GM18867 (cell line): ENCODE measurements at regions not wholly inside any gene's neighbourhood (a gene's known extent, or its start where the extent isn't known, plus 50 kb on each side); places are given as distances from the start of the nearest gene placed in this dataset.

ENCODE experiments used
- ATAC-seq: cut with Tn5 transposase; IDR thresholded peaks from one replicate; pipeline ENCODE4 v1.9.1; 2021; ENCODE audit warnings: mild to moderate bottlenecking, moderate library complexity; ENCODE audit not compliant: unreplicated experiment

GRCh38 chr14:101340556-101340955, 220.7 kb upstream of the DIO3 start:
- no peak for ATAC-seq

- ATAC-seq = no peak
Observed at GRCh38 chr14:101347893-101348777, 213.2 kb upstream of the DIO3 start.

- no peak for ATAC-seq
Observed at GRCh38 chr14:101349108-101349507, 212.2 kb upstream of the DIO3 start.

GRCh38 chr14:101350021-101350420, 211.3 kb upstream of the DIO3 start:
- ATAC-seq = no peak

DNA sequence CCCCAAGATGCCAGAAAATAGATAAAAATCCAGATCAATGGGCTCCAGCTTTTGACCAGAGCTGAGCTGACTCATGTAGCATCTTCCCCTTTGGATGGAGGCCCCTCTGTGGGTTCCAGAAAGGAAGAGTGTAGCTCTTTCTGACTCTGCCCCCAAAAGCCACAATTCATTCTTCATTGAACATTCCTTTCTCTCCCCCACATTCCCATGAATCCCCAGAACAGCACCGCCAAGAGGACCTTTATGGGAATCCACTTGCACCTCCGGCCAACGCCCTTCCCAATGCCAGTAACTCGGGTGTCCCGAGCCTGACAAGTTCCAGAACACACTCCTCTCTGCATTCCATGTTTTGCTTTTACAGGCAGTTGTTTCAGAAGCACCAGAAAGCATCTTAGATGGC, 210.6 kb upstream of the DIO3 start:
- ATAC-seq = no peak

DNA sequence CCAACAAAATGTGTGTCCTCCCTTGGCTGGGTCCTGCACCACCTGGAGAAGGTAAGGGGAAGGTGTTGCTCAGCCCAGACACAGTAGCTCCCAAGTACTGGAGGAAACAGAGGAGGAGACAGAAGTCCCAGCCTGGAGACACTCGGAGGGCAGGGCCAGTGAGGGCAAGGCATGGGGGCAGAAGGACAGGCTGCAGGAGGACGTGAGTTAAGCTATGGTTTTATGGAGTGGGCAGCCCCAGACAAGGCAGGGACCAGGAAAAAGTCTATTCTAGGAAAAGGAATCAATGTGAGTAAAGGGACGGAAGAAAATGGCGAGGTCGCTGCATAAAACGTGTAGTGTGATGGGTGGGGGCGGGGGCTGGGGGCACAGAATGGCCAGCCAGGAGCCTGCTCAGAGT, 210.1 kb upstream of the DIO3 start:
- ATAC-seq = no peak

DNA sequence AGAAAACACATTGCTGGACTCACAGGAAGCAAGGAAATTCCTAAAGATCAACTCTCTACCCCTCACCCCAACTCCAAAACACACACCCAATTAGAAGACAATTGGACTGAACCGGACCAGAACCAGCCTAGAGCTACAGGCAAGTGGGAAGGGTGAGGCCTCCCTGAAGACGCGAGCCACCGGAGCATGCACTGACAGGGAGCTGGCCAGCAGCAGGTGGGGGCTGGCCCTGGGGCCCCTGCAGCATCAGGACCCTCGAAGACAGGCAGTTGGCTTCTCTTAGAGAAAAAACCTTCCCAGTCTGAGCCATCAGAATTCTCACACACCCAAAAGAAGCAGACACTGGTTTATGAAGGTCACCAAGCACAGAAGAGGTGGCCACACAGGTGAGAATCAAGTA, 209.5 kb upstream of the DIO3 start:
- no peak for ATAC-seq

DNA sequence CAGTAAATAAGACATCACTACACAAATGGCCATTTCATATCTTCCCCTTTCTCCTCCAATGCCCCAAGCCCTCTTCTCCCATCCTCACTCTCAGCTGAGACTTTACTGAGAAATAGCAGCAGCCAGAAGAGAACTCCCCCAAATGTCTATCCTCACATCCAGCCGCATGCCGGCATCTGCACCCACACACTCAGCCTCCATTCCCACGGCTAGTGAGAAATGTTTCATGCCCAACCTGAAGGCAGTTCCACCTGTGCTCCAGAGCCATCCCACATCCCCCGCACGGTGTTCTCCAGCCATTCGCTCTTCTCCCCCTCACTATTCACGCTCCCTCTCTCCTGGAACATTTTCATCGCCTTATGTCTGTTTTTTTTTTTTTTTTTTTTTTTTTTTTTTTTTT, 208.7 kb upstream of the DIO3 start:
- ATAC-seq = no peak

- ATAC-seq = no peak
Observed at GRCh38 chr14:101353422-101353821, 207.9 kb upstream of the DIO3 start.

GRCh38 chr14:101354726-101355125, 206.6 kb upstream of the DIO3 start:
- no peak for ATAC-seq

- no peak for ATAC-seq
Observed at GRCh38 chr14:101355284-101355683, 206.0 kb upstream of the DIO3 start.

DNA sequence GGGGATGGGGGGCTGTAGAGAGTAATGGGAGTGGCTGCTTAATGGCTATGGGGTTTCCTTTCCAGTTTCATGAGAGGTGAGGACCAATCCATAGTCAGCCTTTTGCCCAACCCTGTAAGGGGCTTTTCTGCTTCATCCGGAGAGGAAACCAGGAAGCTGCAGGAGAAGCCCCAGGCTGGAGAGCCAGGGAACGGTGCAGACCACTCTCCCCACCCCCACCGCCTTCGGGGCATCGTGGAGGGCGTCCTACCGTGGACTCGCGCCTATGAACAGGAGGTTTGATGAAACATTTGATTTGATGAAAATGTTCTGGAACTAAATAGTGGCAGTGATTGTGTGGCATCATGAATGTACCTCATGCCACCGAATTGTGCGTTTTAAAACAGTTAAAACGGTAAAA, 204.3 kb upstream of the DIO3 start:
- ATAC-seq = no peak

DNA sequence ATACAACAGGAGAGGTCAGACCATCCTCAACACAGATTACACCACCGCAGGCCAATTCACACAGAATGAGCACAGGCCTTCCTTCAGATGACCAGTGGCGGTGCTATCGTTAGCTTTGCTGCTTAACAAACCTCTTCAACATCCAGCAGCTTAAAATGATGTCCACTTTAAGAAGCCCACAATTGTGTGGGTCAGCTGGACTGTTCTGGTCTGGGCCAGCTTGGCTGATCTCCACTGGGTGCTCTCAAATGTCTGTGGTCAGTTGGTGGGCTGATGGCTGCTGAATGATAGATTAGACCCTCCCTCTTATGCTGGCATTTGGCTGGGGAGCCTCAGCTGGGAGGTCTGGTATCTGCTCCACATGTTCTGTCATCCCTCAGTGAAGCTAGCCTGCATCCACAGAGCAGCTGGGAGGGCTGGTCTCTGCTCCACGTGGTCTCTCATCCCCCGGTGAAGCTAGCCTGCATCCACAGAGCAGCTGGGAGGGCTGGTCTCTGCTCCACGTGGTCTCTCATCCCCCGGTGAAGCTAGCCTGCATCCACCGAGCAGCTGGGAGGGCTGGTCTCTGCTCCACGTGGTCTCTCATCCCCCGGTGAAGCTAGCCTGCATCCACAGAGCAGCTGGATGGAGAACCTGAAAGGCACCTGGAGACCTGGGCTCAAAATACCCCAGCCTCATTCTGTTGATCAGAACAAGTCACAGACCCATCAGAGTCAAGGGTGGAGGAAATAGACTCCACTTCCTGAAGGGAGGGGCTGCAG, 203.6 kb upstream of the DIO3 start:
- no peak for ATAC-seq

DNA sequence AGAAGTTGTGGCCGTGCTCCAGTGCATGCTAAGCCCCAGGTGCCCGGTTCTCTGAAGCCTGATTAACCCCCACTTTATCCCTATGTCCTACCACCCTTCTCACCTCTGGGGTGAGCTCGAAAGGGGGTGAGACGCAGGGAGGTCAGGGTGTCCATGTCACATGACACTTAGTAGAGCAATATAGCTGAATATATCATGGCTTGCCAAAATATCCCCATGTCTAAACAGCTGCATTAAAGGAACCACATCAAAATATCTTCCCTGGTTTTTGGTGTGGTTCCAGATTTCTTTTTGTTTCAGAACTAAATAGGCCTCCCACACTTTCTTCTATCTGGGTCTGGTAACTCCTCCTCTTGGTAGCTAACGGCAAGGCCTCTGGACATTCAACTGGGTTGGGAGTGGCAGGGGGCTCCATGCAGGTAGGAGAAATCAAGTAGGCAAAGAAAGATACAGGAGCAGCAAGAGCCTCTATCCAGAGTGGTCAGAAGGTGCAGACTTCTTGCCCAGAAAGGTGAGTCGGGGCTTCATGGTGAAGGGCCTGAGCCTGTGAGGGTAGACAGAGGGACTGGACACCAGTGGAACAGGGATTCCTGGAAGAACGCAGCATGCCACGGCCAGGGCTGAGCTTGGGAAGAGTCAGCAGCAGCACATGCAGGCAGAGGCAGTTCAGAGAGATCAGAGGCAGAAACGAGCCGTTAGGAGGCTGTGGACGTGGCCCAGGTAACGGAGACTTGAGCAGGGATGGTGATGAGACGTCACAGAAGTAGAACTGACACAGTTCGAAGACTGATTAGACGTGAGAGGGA, 202.8 kb upstream of the DIO3 start:
- no peak for ATAC-seq

DNA sequence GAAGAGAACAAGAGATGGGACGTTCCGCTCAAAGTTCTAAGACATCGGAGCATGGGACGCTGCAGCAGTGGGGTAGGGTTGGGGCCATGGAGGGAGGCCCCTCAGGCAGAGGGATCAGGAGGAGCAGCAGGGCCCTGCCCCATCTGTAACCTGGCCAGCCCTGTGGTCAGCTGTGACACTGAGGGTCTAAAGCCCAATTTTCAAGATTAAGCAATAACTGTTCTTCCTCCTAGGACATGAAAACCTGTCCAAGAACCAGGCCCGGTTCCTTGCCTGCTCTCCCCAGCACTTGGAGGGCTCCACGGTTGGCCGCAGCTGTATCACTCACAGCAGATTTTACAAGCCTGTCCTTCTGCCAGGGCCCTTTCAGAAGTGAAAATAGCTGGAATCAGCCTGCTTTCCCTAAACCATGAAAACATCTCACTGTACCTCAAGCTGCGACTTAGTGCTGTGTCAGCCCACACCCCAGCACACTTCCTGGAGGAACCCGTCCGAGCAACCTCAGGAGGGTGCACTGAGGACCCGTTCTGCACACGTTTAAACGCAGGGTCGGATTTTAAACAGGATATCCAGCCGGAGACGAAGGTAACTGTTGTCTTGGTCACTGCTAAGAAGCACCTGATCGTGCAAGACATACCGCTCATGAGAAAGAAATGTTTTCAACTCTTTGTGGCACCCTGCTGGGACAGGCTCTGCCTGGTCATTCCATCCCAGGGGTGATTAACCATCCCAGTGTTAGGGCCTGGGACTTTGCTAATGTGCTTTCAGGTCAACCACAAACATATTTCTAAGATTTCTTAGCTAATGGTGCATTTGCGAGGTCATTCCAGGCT, 201.9 kb upstream of the DIO3 start:
- ATAC-seq = no peak

GRCh38 chr14:101360054-101360911, 201.0 kb upstream of the DIO3 start:
- ATAC-seq = no peak

DNA sequence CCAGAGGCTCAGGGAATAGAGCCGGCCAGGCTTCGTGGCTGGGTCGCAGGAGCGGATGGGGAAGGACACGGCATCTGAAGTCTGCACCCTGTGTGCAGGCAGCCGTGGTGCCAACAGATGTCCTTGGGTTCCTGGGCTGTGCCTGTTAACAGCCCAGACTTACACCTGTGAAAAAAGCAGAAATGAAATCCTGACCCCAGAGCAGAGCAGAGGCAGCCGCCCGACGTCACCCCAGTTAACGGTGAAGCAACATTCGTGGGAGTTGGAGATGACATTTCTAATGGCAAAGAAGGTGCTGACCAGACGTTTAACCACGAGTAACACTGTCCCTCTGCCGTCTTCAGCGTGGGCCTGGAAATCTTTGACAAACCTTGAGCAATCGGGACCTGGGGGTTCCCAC, 200.3 kb upstream of the DIO3 start:
- ATAC-seq = no peak

DNA sequence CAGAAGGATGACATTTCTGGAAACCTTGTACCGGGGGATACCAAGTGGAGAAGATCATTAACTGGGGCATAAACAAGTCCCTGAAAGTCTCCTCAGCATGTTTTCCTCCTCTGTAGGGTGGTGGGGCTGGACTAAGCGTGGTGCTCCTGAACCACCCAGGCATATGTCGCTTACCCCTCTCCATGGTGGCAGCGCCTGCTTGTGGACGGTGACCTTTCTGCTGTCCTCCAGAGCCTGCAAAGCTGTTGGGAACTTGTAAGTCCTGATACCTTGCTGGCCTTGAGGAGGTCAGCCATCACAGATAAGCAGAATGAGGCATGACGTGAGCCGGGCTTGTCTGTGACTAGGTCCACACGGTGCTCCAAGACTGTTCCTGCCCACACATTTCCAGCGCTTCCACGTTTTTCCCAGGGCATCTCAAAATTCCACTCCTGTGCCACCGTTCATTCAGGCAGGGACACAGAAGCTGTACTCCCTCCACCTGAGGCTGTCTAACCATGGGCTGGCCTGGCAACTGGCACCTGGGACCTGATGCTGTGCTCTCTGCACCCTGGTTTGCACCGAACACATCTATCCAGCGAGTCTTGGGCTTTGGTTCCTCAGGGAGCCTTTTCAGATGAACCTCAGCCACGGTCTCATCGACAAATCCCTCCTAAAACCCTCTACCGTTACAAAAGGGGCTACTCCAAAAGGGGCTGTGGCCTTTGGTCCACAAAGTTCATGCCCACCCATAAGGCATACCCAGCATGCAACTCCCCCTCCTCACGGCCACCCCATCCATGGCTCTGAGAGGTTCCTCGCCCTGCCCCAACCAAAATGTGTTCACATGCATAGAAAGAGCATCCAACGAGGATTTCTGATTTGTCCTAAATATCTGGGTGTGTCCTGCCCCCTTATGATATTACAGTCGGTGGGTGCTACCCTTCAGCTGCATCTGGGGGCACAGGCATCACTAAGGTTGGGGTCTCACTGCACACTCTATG, 199.6 kb upstream of the DIO3 start:
- ATAC-seq = no peak
